Thymus (tissue), 11 donors: ENCODE measurements at regions not wholly inside any gene's neighbourhood (a gene's known extent, or its start where the extent isn't known, plus 50 kb on each side); places are given as distances from the start of the nearest gene placed in this dataset.

Experiments
- DNase-seq, 9 donors: peaks; one replicate each; pipeline ENCODE4 v3.0.0-alpha.2; 2013; ENCODE audit warnings: low spot score in 9 of 9, low read depth in 6 of 9, missing footprints in 1 of 9
- H3K27ac ChIP-seq, 2 donors: one replicate each; pipeline ENCODE4 v1.5.1; 2013; ENCODE audit warnings: control low read depth in 1 of 2, low read depth in 1 of 2, low read length in 1 of 2, mild to moderate bottlenecking in 1 of 2, moderate library complexity in 1 of 2
- H3K27me3 ChIP-seq, 2 donors: one replicate each; pipeline ENCODE4 v1.5.1; 2013; ENCODE audit warnings: low read length in 1 of 2; ENCODE audit not compliant: control insufficient read depth in 2 of 2, insufficient read depth in 1 of 2
- H3K36me3 ChIP-seq, 2 donors: one replicate each; pipeline ENCODE4 v1.5.1; 2013; ENCODE audit warnings: low read length in 1 of 2, mild to moderate bottlenecking in 1 of 2, moderate library complexity in 1 of 2; ENCODE audit not compliant: control insufficient read depth in 2 of 2, insufficient read depth in 2 of 2
- H3K4me1 ChIP-seq, 2 donors: one replicate each; pipeline ENCODE4 v1.5.1; 2013; ENCODE audit warnings: low read length in 2 of 2; ENCODE audit not compliant: control insufficient read depth in 2 of 2, insufficient read depth in 2 of 2
- H3K4me3 ChIP-seq, 2 donors: one replicate each; pipeline ENCODE4 v1.5.1; 2013; ENCODE audit warnings: low read length in 2 of 2, control low read depth in 1 of 2, mild to moderate bottlenecking in 1 of 2
- H3K9me3 ChIP-seq, 2 donors: one replicate each; pipeline ENCODE4 v1.5.1; 2013; ENCODE audit warnings: low read length in 1 of 2, mild to moderate bottlenecking in 1 of 2; ENCODE audit not compliant: control insufficient read depth in 2 of 2, insufficient read depth in 1 of 2
- WGBS: extraction: QIAGEN DNeasy Blood & Tissue Kit; methylation state at CpG from one replicate; pipeline ENCODE4 v1.1.7; 2013; 5-methylcytosine and 5-hydroxymethylcytosine counted together
- donor health status: healthy.

GRCh38 chr16:48862087-48862532 is 252.1 kb upstream of the N4BP1 start:
- Histone ChIP-seq H3K4me3 (no peak overlapping the region), H3K27me3 (no peaks in the 10 kb centered on the region), H3K27ac (no peak overlapping the region), H3K36me3 (no peaks in the 10 kb centered on the region), H3K4me1 (no peaks in the 10 kb centered on the region), H3K9me3 (no peaks in the 10 kb centered on the region)
- WGBS, result 34% methylated on average over 9 of the region's 9 CpGs
- DNase-seq, result no peak

DNA sequence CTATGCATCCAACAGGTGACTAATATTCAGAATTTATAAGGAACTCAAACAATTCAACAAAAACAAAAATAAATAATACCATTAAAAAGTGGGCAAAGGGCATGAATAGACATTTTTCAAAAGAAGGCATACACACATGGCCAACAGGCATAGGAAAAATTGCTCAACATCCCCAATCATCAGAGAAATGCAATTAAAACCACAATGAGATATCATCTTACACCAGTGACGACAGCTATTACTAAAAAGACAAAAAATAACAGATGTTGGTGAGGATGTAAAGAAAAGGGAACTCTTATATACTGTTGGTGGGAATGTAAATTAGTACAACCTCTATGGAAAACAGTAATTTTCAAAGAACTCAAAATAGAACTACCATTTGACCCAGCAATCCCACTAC is 250.4 kb upstream of the N4BP1 start:
- no peaks in the 10 kb centered on the region for H3K4me1 ChIP-seq
- no peaks in the 10 kb centered on the region for H3K9me3 ChIP-seq
- no peak overlapping the region for H3K27ac ChIP-seq
- DNase-seq, result no peak
- no peaks in the 10 kb centered on the region for H3K27me3 ChIP-seq
- no peak overlapping the region for H3K4me3 ChIP-seq
- H3K36me3 ChIP-seq, result no peaks in the 10 kb centered on the region
- 63% methylated on average over 1 of the region's 1 CpG for WGBS

DNA sequence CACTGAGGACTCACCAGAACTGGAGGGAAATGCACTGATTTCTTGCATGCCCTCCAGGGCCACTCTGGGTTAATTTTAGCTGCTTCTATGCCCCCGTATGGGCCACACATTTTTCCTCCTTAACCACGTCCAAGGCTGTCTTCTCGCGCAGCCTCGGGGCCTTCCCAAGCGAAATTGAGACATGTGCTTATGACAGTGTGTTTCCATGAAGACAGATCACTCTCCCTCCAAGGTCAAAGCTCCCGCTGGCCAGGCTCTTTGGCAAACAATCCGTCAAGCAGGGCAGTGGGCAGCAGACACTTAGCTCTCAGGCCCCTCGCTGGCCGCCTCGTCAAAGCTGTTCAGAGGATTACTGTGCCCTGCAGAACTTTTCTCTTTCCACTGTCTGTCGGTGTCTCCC is 243.0 kb upstream of the N4BP1 start:
- Histone ChIP-seq H3K27me3 (no peaks in the 10 kb centered on the region), H3K9me3 (no peaks in the 10 kb centered on the region), H3K27ac (no peak overlapping the region), H3K4me3 (no peak overlapping the region), H3K36me3 (no peaks in the 10 kb centered on the region), H3K4me1 (no peaks in the 10 kb centered on the region)
- no peak for DNase-seq
- WGBS, result 89% methylated on average over 12 of the region's 12 CpGs

DNA sequence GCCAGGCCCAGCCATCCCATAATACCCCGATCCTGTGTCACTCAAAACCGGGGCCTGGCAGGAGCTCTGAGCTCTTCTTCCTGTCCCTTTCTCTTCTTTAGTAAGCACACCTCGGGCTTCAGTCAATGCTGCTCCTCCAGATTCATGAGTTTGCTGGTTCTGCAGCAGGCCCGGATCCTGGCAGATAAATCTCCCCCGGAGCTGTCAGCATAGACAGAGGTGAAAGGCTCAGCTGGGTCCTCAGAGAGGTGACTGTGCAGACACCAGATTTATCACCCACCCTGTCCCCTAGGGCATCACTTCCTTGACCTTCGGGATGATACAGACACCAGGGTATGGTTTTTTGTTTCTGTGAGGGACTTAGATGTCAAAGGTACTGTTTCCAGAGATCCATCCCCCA is 242.5 kb upstream of the N4BP1 start:
- no peaks in the 10 kb centered on the region for H3K4me1 ChIP-seq
- DNase-seq, result no peak
- no peaks in the 10 kb centered on the region for H3K27me3 ChIP-seq
- H3K9me3 ChIP-seq, result no peaks in the 10 kb centered on the region
- H3K36me3 ChIP-seq, result no peaks in the 10 kb centered on the region
- H3K27ac ChIP-seq, result no peak overlapping the region
- 80% methylated on average over 6 of the region's 6 CpGs for WGBS
- H3K4me3 ChIP-seq, result no peak overlapping the region

- H3K4me3 ChIP-seq, result no peak overlapping the region
- DNase-seq, result no peak
- H3K27ac ChIP-seq, result no peak overlapping the region
- H3K4me1 ChIP-seq, result no peaks in the 10 kb centered on the region
- H3K27me3 ChIP-seq, result no peaks in the 10 kb centered on the region
- WGBS, result 91% methylated on average over 7 of the region's 7 CpGs
- H3K9me3 ChIP-seq, result no peaks in the 10 kb centered on the region
- H3K36me3 ChIP-seq, result no peaks in the 10 kb centered on the region
Measured at GRCh38 chr16:48850097-48850770, 240.3 kb upstream of the N4BP1 start.

GRCh38 chr16:48846277-48846676 is 236.3 kb upstream of the N4BP1 start:
- no peaks in the 10 kb centered on the region for H3K27me3 ChIP-seq
- H3K36me3 ChIP-seq, result no peaks in the 10 kb centered on the region
- H3K4me3 ChIP-seq, result no peak overlapping the region
- WGBS, result 93% methylated on average over 2 of the region's 2 CpGs
- H3K27ac ChIP-seq, result no peak overlapping the region
- H3K4me1 ChIP-seq, result no peaks in the 10 kb centered on the region
- no peaks in the 10 kb centered on the region for H3K9me3 ChIP-seq
- DNase-seq, result no peak

- H3K9me3 ChIP-seq, result no peaks in the 10 kb centered on the region
- no peak for DNase-seq
- whole genome bisulfite sequencing, result 57% methylated on average over 2 of the region's 2 CpGs
Measured at GRCh38 chr16:48845261-48845660, 235.3 kb upstream of the N4BP1 start.

GRCh38 chr16:48838349-48838748 is 228.4 kb upstream of the N4BP1 start:
- no peaks in the 10 kb centered on the region for H3K36me3 ChIP-seq
- DNase-seq, result no peak
- H3K27ac ChIP-seq, result no peak overlapping the region
- WGBS, result 45% methylated on average over 1 of the region's 1 CpG
- H3K4me3 ChIP-seq, result no peak overlapping the region
- no peaks in the 10 kb centered on the region for H3K4me1 ChIP-seq
- H3K27me3 ChIP-seq, result no peaks in the 10 kb centered on the region
- no peaks in the 10 kb centered on the region for H3K9me3 ChIP-seq

More at GRCh38 chr16:48845261-48845660, 235.3 kb upstream of the N4BP1 start:
- H3K27ac ChIP-seq, result no peak overlapping the region
- no peaks in the 10 kb centered on the region for H3K27me3 ChIP-seq
- no peaks in the 10 kb centered on the region for H3K36me3 ChIP-seq
- H3K4me1 ChIP-seq, result no peaks in the 10 kb centered on the region
- H3K4me3 ChIP-seq, result no peak overlapping the region

- WGBS, result 81% methylated on average over 4 of the region's 4 CpGs
- Histone ChIP-seq H3K4me1 (no peaks in the 10 kb centered on the region), H3K27ac (no peak overlapping the region), H3K9me3 (no peaks in the 10 kb centered on the region), H3K36me3 (no peaks in the 10 kb centered on the region), H3K4me3 (no peak overlapping the region), H3K27me3 (no peaks in the 10 kb centered on the region)
- DNase-seq, result no peak
Measured at GRCh38 chr16:48836636-48837035, 226.7 kb upstream of the N4BP1 start.
